Stimulated activated CD4-positive, alpha-beta T cell treated with anti-CD3 and anti-CD28 coated beads, Interleukin-15, amount 100 ng/mL, for 24 hours (primary cell): ENCODE measurements at regions not wholly inside any gene's neighbourhood (a gene's known extent, or its start where the extent isn't known, plus 50 kb on each side); places are given as distances from the start of the nearest gene placed in this dataset.
"Not testable (repeated sequence)": the region's sequence is repeated elsewhere in the genome, so short reads cannot be mapped to it uniquely, and the experiment has no call there.

Experiments
- DNase-seq: peaks from one replicate; pipeline ENCODE4 v3.0.0-alpha.2; 2020

DNA sequence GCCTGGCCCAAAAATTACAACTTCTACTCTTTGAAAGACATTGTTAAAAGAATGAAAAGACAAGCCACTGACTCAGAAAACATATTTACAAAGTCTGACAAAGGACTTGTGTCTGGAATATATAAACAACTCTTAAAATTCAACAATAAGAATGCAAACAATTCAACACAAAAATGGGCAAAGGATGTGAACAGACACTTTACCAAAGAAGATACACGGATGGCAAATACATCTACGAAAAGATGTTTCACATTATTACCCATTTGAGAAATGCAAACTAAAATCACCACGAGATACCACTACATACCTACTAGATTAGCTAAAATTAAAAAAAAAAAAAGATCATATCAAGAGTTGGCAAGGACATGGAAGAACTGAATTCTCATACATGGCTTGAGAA, 80.8 kb upstream of the METRNL start:
- no peak for DNase-seq

GRCh38 chr17:83000738-83001137, 78.7 kb upstream of the METRNL start:
- DNase-seq, result no peak

DNA sequence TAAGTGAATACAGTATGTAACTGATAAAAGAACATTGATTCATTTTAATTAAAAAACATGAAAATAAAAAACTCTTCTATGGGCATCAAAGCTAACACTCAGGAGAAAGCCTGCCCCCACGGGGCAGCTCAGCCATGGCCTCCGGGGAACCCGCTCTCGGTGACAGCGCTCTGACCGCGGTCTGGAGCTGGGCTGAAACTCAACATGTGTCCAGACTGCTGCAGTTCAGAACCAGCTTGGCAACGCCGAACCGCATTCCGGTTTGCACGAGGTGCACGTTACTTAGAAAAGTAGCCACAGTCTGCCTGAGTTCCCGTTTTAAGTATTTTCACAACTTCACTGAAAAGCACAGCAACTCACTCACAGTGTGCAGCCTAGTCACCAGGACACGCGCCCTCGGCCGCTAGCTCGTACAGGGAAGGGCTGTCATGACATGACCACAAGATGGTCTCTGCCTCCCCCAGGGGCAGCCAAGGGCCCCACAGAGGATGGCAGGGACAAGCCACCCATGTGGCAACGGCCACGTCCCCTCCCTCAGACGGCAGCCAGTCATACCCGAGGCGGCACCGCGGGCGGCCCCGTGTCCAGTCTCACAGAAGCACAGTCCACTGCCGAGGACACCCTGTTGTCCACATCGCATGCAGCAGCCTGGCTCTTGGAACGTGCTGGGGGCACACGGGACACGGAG, 77.1 kb upstream of the METRNL start:
- DNase-seq, result no peak

DNA sequence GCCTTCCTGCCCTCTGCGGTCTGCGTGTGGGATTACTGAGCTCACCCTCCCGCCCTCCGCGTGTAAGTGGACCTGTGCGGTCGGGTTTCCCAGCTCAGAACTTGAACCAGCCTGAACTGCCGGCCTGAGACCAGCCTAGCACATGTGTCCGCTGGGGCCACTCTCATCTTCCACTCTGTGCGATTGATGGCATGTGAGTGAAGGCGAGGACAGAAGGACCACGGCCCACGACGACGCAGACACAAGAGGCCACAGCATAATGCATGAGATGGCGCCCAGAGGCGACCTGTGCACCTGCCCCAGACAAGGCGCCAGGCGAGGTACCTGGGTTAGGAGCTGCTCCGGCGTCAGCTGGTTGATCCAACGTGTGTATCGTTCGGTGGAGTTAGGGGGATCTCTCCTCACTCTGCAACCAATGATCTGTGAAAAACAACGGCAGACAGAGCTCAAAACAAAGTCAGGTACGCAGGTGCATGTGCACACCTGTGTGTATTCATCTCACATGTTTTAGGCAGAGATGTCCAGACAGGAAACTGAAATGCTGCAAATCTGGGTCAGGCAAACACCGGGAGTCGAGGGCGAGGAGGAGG, 74.5 kb upstream of the METRNL start:
- DNase-seq, result no peak

GRCh38 chr17:83005639-83006038, 73.8 kb upstream of the METRNL start:
- no peak for DNase-seq

- DNase-seq, result no peak
Observed at GRCh38 chr17:83006515-83007455, 72.6 kb upstream of the METRNL start.

DNA sequence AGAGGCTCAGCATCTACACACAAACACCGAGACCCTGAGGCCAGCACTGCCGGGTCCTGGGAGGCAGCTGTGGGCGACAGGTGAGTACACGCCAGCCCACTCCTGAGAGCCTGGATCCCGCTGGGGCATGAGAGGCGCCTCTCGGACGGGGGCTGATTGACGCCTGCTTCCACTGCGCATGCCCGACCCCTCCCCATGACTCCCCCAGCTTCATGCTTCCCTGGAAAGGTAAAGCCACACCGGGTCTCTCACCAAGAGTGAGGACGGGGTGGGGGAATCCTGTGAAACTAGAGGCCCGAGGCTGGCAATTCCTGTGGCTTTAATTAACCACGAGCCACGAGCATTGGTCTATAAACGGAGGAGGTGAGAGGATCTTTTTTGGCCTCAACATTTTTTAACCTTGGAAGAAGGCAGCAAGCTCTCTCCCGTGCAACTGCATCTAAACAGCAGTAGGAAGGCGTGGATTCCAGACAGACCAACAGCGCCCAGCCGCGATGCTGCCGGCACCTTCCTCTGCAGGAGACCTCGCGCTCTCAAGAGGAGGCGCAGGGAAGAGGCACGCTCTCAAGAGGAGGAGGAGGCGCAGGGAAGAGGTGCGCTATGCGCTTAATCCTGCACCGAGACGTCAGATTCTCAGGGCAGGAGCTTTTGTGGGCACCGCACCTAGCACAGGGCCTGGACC, 71.8 kb upstream of the METRNL start:
- DNase-seq, result no peak

DNA sequence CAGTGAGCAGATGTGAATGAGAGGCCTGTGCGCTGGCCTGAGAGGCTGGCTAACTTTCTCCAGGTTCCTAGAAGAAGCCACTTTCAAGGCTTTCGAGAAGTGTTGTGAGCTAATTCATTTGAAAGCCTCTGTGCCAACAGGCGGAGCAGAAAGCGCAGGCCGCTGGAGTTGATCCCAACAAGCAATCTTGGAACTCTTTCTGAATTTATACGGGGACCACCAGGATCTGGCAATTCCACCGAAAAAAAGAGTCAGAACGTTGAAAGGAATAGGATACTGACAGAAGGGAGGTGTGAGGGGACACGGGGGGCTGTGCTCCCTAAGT, 71.3 kb upstream of the METRNL start:
- DNase-seq, result no peak

DNA sequence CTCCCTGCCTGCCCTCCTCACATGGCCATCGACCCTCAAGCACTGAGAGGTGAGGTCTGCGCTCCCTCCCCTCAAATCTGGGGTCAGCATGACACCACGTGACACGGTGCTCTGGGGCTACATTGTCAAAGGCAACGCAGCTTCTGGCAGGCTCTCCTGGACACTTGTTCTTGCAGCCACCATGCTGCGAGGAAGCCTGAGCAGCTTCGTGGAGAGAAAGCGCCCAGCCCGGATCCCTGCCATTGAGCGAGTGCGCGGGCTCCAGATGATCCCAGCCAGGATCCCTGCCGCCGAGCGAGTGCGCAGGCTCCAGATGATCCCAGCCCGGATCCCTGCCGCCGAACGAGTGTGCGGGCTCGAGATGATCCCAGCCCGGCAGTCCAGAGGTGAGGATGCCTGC, 70.9 kb upstream of the METRNL start:
- DNase-seq, result no peak

DNA sequence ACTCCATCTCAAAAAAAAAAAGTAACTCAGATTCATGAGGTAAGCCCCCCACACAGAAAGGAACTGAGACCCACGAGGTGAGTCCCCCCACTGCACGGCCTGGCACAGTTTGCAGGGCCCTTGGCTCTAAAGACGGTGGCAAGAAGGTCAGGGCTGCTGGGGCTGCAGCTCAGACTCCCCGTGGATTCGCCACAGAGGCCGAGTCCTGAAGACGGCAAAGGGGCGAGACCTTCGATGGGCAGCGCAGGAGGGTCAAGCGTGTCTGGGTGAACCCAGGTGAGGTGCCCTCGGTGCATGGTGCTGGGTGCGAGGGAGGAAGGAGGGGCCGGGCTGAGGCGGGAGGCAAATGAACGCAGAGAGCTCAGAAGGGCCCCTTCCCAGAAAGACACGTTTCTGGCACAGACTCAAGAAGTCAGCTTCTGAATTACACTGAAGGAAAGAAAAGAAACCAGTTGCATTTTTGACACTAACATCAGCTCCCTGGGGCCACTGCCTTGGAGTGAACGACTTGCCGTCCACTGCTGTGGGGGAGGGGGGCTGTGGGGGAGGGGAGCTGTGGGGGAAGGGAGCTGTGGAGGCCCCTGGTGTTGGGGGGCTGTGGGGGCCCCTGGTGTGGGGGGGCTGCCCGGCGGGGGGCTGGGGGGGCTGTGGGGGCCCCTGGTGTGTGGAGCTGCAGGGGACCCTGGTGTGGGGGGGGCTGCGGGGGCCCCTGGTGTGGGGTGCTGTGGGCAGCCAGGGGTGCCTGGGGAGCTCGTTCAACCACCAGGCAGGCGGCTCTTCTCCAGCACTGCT, 69.8 kb upstream of the METRNL start:
- DNase-seq, result no peak

- no peak for DNase-seq
Observed at GRCh38 chr17:83010206-83011200, 68.9 kb upstream of the METRNL start.

GRCh38 chr17:83011676-83012075, 67.7 kb upstream of the METRNL start:
- not testable (repeated sequence) for DNase-seq

GRCh38 chr17:83012200-83012785, 67.1 kb upstream of the METRNL start:
- no peak for DNase-seq

DNA sequence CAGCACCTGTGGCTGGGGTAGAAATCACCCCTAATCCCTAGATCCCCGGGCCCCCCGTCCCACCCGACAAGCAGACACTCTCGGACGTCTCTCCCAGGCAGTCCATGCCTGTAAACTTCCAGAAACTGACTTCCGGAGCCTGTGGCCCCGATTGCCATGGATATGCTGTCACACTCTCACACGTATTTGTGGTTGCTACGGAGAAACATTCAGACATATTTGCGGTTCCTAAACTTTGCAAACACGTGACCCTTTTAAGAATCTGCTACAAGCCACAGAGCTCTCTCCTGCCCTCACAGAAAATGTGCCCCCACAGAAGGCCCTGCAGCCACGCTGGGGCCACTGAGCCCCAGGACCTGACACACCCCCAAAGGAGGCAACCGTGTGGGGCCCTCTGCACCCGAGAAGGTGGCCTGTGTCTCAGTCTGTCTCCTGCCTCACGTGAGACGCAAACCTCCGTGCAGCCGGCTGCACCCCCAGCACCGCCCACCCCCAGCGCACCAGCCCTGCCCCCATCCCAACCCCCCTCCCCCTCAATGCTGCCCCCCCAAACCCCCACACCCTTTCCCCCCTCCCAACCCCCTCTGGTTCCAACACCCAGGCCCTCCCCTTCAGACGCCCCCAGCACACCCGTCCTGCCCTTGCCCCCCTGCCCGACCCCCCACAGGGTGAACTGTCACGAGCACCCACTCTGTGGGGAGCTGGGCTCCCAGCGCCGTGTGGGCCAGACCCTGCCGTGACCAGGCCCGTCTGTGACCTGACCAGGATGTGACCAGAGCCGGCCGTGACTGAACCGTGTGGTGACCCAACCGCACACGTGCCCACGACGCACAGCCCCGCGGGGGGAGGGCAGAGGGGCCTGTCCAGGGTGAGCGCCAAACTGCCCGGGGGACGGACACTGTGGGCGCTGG, 66.3 kb upstream of the METRNL start:
- no peak for DNase-seq

GRCh38 chr17:83013779-83014117, 65.7 kb upstream of the METRNL start:
- no peak for DNase-seq

DNA sequence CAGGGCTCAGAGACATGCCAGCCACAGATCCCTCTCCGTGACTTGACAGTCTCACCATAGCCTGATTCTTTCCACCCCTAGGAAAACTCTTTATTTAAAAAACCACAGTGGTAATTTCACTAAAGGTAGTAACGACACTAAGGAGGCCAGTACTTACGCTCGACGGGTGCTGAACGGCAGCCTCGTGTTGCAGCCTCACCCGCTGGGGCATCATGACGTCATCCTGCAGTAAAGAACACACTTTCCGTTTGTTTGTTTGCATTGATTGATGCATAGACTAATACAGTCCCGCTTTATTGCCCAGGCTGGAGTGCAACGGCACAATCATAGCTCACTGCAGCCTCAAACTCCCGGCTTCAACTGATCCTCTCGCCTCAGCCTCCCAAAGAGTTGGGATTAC, 65.1 kb upstream of the METRNL start:
- DNase-seq, result no peak

DNA sequence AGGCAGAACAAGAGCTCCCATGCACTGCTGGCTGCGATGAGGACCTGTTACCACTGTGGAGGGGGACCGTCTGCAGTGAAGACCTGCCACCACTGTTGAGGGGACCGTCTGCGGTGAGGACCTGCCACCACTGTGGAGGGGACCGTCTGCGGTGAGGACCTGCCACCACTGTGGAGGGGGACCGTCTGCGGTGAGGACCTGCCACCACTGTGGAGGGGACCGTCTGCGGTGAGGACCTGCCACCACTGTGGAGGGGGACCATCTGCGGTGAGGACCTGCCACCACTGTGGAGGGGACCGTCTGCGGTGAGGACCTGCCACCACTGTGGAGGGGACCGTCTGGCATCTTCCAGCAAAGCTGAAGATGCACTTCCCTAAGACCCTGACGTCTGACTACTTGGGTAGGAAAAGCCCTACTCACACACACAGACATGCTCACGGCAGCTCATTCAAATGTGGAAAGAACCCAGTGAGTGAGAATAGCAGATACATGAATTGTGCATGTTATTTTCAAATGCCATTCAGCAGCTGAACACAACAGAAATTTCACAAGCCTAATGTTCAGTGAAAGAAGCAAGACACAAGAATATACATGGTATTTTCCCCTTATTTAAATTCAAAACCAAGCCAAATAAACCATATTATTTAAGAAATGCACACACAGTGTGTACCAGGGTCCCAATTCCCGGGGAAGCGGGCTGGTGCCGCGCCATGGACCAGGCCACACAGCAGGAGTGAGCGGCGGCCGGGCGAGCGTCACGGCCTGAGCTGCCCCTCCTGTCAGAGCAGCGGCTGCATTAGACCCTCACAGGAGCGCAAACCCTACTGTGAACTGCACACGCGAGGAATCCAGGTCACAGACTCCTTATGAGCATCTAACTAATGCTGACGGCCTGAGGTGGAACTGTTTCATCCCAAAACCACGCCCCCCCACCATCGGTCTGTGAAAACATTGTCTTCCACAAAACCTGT, 64.2 kb upstream of the METRNL start:
- no peak for DNase-seq

GRCh38 chr17:83018658-83019193, 60.7 kb upstream of the METRNL start:
- DNase-seq, result no peak
